Embryonic facial prominence (tissue), 1 donor: ENCODE measurements at regions not wholly inside any gene's neighbourhood (a gene's known extent, or its start where the extent isn't known, plus 50 kb on each side); places are given as distances from the start of the nearest gene placed in this dataset.
"Not testable (repeated sequence)": the region's sequence is repeated elsewhere in the genome, so short reads cannot be mapped to it uniquely, and the experiment has no call there.

Experiments
- DNase-seq: peaks from one replicate; pipeline ENCODE4 v3.0.0-alpha.2; 2016; ENCODE audit errors: extremely low spot score

DNA sequence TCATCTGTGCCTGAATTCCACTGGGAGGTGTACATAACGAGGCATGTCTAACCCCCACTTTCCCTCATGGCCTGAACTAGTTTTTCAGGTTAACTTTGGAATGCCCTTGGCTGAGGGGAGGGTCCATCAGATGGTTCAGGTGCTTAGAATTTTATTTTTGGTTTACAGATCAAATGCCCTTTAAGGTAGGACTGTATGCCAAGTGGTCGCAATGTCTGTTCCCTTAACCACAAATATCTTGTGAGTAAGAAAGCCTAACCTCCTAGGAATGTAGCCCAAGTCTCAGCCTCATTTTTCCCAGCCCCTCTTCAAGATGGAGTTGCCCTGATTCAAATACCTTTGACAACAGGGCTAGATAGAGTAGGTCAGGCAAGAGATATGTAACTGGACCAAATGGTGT is 78.4 kb downstream of the RNASET2 start:
- no peak for DNase-seq

DNA sequence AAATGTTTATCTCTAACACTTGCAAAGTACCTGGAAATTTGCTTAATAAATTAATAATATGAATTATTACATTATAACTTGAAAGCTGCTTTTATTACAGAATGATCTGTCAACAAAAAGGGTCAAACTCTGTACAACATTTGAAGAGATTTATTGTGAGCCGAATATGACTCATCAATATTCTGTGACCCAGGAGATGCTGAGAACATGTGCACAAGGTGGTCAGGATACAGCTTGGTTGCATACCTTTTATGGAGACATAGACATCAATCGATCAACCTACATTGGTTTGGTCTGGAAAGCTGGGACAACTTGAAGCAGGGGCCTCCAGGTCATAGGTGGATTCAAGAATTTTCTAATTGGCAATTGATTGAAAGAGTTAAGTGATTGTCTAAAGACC is 79.0 kb downstream of the RNASET2 start:
- no peak for DNase-seq

DNA sequence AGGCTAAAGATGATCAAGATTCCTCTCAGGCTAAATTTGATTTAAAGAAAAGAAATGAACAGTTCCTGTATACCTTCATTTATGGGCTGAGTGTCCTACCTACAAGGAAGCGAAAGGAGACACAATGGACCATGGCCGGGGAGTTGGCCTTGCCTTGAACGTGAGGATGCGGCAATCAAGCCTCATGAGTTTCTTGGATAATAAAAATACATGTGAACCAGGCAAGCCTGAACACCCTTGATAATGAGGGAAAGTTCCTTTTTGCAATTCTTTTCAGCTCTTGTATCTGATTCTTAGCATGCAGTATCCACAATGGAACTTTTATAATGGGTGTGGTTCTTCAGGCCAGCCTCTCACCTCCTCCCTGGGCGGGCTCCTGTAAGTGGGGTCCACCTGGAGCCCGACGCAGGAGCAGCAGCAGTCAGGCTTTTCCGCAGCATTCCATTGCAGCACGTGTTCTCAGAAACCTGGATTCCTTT is 83.8 kb downstream of the RNASET2 start:
- no peak for DNase-seq

DNA sequence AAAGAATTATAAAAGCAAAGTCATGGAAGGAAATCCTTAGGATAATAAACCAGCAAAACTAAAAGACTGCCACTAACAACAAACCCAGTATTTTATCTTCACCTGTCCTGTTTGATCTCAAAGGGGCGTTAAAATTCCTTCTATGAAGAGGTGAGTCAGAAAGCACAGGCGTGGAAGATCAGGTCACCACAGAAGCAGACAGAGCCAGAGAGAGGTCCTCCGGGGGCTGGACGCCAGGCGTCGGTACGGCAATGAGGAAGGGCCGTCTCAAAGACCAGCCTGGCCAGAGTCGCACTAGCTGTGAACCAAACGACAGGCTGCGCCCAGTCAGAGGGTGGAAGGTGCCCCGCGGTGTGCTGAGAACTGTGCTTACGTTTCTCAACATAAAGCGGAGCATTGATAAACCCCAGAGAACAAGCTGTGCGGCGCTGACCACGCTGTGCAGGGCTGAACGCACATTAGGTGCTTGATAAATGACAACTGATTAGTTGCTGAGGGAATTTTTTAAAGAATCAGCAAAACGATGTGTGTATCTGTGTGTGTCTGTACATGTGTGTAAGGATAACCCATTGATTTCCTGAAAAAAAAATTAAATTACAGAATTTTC is 85.6 kb downstream of the RNASET2 start:
- no peak for DNase-seq

DNA sequence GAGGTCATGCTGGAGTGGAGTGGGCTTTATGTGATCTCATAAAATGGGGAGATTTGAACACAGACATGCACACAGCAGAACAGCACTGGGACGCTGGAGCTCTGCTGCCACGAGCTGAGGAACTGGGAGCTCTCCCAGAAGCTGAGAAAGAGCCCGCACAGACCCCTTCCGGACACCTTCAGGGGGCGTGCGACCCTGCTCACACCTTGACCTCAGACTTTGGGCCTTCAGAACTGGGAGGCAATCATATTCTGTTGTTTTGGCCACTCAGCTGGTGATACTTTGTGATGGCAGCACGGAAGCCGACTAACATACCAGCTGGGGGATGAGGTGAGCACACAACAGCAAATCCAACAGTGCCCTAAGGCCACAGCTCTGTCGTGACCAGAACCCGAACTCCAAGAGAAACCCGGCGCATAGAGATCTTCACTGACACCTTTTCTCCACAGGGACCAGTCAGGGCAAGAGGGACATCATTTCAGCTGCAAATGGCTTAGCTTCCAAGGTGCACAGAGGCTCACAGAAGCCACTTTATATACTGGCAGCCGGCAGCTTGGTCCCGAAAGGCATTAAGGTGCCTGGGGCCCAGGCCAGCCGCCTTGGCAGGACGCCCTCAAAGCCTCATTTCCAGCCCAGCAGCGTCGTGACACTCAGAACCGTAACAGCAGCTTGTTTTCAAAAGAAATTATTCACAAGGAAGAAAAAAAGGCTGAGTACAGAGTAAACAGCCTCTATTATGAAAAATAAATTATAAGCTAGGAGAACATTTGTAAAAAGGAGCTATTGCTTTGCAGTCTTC is 89.3 kb downstream of the RNASET2 start:
- DNase-seq: no peak

DNA sequence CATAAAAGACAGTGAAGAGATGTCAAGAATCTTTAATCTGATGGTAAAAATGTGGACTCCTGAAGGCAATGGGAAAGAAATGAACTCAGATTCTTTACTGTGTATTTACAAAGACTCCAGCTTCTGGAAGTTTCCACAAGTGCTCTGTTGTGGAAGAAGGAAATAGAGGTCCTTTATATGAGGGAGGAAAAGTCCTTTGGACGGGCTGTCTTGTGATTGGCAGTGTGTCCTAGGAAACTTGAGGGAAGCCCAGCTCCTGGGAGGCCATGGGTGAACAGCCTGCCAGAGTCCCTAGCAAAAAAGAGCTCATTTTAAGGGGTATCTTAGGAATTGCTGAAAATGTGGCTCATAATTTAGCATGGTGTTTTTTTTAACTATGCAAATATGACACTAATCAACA is 92.0 kb downstream of the RNASET2 start:
- no peak for DNase-seq

DNA sequence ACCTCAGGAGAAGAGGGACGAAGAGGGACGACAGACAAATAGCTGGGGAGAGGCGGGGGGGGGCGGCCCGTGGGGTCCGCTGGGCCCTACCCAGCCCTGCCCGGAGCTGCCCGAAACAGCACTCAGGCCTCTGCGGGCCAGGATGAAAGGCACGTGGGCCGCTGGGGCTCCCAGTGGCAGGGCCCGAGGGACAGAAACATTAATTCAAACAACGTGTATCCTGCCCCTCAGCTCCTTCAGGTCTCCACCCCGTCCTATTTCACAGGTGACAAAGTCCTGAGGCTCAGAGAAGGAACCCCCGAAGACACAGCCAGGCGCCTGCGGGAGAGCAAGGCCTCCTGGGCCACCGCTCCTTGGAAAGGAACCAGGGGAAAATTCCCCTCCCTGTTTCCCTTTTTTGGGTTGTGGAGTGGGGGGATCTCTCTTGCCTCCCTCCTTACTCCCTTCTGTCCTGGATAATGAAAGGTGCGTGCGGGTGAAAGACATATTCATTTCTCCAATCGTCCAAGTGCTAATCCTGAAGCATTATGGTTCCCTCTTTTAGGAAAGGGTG is 93.3 kb downstream of the RNASET2 start:
- no peak for DNase-seq

DNA sequence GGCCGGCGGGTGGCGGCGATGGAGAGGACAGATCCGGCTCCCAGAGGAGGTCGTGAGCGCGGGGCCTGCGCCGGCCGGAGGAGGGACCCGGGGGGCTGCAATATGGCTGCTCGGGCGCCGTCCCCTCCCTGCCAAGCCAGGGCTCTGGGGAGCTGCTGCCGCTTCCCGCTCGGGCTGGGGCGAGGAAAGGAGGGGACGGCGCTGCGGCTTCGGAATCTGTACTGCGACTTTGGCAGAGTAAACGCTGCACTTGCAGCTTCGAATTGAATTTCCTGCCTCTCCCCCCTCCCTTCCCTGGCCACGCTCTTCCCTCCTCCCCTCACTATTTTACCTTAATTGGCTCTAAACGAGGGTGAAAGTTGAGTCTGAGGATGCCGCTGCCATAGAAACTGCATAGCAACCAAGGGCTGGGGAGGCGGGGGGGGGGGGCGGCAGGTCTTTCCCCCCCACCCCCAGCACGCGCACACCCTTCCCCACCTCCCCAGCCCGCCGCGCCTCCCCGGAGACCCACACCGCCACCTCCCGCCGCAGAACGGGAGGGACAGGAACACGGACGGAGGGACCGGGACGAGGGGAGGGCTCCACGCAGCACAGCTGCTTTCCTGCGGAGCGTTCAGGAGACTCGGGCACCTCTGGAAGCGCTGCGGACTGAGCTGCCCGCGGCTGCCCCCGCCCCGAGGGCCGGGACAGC is 93.9 kb downstream of the RNASET2 start:
- DNase-seq: no peak

DNA sequence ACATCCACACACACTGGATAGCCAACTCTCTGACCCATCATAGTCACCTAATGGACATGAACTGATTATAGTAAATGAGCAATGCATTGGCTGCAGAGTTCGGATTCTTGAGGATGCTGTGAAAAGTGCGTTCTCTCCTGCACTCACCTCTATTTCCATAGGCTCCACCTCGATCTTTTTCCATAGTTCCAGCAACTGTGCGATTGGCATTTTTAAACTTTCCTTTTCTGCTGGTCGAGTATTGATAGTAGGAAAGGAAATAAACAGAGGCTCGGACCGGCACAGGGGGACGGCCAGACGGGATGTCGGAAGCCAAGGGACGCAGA is 94.4 kb downstream of the RNASET2 start:
- no peak for DNase-seq

DNA sequence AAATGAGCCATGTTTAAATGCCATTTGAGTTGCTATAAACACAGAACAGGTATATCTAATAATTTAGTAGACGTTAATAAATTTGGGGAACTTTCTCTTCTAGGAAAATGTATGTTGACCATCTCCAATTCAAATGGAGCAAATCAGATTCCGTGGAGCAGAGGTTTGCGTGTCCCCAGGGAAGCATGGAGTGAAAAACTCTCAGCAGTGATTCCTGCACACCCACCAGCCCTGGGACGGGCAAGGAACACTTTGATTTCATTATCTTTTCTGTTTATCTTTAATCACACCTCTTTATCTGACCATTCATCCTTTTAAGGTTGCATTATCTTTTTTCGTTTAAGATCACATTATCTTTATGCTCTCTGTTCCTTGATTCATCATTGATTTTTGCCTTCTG is 95.0 kb downstream of the RNASET2 start:
- DNase-seq: no peak

DNA sequence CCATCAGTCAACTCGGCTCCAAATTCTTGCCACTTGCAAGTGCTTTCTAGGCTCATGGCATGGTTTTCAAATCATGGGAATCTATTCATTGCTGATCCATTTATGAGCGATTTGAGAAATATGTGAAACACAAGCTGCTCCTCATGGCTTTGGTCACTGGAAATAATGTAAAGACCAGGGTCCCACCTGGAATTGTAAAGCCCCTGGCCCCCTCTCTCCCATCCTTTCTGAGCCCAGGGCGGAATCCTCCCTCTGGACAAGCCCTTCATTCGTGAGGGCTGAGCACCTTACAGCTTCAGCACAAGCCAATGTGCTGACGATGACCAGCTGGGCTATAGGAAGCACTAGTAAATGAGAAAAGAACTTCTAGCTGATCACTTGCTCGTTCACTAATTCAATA is 96.0 kb downstream of the RNASET2 start:
- DNase-seq: no peak

DNA sequence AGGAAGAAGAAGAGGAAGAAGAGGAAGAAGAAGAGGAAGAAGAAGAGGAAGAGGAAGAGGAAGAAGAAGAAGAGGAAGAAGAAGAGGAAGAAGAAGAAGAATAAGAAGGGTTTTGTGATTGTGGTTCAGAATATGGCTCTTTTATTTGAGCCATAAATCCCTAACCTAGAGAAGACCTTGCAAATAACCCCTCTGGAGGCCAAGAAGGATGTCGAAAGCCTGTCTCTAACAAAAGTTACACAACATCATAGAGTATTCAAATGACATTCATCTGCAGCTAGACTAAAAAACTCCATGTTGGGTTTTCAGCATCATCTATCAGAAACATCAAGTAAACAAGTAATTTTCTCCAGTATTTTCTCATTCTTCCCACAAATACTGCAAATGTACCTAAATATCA is 100.9 kb downstream of the RNASET2 start:
- DNase-seq: no peak

DNA sequence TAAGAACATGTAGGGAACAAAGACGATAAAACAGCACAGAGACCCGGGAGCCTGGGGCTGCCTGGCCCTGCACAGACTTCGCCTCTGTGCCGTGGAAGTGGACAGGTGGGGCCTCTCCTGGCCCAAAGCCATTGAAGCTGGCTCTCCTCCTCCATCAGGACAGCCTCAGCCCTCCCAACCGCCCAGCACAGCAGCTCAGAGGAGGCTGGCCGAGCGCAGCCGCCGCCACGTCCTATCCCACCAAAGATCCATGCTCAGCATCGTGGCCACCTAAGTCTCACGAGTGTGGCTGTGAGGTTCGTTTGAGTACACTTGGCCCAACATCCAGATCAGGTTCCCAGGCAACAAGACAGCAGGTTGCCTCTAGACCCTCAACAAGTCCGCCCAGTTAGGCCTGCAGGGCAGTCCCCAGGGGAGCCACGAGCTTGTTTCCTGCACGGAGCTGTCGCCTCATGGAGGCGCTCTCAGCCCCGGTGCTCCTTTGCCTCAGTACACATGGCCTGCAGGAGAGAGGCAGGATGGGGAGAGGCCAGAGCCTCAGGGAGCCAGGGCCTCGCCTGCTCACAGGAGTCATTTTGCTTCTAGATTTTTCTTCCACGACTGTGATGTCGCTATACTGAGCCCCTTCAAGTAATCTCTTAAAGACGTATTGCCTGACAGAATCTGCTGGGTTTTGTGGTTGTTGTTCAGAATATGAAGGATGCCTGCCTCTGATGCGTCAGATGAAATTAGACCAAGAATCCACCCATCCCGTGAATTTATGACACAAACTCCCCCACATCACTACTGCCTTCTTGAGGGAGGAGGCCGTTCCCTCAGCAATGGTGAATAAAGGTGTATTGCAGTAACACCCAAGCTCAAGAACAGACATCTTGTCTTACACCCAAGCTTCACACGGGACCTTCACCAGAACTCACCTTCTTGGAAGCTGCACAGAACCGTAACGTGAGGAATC is 102.7 kb downstream of the RNASET2 start:
- no peak for DNase-seq

DNA sequence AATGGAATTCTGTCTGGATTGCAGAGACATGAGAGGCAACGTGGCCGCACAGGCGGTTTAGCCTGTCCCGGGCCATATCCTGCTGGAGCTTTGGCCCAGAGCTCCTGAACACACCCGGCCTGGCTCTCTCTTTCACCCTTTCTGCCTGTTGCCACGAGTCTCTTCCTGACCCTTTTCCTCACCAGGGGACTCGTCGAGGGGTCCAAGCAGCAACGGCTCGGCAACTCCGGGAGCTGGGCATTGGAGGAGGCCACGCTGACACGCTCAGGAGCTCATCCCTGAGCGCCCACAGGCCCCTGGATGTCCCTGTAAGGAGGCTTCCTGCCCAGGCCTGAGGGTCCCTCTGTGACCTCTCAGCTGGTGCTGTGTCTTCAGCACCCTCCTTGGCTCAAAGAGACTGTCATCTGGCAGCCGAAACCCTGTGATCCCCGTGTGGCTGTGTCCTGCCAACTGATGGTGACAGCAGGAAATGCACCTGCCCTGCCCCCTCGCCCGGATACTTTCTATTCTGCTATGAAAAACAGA is 103.8 kb downstream of the RNASET2 start:
- no peak for DNase-seq

DNA sequence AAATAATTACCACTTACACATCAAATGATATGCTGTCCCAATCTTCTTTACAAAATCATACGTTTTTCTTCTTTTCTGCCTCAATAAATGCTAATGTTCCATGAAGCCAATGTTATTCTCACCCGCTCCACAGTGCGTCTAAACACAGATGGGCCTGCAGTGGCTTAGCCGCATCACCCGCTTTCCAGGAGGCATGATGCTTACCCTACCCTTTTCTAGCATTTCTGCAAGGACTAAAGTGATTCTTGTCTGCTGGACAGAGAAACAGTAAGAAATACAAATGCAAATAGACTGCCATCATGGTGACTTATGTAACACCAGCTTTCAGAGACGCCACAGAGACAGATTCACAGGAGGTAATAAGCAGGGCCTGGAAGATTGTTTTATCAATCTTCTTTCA is 104.4 kb downstream of the RNASET2 start:
- DNase-seq: no peak

DNA sequence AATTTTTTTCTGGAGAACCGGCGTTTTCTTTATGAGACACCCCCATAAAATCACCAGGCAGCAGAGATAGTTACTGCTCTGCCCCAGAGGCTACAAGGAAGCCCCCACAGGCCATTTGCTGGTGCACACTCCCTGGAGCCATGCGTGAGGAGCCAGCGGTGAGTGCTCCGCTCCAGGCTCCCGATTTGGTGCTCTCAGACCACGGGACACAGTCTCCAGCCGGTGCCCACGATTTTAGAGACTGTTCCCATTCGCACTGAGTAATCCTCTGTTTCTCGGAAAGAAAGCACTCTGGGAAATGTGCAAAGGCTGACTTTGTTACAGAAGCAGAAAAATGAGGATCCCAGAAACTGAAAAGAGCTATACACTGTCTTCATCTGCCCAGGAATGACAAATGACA is 104.9 kb downstream of the RNASET2 start:
- no peak for DNase-seq

DNA sequence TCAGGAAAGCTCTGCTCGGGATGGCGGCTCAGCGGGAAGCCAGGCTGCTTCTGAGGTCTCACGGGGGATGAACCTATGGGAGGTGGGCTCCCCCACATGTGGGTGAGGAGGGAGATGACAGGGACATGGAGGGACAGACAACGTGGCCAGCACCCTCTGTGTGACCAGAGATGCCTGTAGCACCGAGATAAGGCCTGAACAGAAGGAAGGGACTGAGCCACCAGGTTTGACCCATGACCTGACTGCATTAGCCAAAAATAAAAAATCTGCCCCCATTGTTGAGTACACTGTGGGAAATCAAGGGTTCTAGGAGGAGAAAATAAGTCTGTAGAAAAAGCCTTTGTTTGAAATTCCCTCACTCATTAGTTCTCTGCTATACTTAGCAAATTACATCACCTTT is 105.7 kb downstream of the RNASET2 start:
- no peak for DNase-seq

DNA sequence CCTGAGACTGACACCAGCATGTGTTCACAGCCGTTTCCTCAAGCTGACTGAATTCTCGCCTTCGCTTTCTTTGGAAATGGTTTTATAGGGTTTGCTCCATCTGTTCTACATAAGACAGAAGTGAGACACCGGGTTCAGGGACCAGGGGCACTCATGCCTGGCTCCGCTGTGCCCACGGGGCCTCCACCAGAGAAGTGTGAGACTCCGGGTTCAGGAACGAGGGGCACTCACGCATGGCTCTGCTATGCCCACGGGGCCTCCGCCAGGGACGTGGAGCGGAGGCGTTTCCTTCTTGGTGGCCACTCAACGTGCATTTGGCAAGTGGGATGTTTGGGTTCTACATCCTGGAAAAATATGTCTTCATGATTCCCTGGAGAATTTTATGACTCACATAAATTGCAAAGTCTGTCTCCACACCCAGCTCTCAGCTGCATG is 106.6 kb downstream of the RNASET2 start:
- DNase-seq: no peak

DNA sequence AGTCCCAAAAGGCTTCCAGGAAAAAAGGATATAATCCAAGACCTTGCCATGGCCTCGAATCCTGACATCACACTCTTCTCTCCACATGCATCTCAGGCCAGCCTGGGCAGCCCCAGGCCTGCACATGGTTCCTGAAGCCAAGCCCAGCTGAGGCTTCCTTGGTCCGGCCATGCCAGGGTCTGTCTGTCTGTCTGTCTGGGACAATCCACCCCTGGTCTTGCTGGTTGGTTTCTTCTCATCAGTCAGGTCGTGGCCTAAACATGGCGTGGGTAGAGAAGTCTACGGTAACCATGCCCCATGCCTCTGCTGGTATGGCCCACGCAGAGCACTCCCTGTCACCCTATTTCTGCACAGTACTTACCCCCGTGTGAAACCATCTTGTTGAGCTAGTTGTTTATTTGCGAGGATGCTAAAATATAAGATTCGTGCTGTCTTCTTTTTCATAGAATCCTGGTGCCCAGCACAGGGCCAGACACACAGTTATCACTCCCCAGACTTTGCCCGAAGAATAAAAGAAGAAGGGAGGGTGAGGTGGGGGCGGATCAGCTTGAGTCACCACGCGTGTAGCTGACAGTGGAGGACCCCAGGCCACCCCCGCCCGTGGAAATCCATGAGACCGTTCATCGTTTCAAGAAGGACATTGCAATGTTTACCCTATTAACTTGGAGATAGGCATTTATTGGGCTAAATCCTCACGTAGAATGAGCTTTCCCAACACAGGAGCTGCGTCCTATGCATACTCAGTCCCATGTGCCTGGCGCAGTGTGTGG is 107.2 kb downstream of the RNASET2 start:
- no peak for DNase-seq

DNA sequence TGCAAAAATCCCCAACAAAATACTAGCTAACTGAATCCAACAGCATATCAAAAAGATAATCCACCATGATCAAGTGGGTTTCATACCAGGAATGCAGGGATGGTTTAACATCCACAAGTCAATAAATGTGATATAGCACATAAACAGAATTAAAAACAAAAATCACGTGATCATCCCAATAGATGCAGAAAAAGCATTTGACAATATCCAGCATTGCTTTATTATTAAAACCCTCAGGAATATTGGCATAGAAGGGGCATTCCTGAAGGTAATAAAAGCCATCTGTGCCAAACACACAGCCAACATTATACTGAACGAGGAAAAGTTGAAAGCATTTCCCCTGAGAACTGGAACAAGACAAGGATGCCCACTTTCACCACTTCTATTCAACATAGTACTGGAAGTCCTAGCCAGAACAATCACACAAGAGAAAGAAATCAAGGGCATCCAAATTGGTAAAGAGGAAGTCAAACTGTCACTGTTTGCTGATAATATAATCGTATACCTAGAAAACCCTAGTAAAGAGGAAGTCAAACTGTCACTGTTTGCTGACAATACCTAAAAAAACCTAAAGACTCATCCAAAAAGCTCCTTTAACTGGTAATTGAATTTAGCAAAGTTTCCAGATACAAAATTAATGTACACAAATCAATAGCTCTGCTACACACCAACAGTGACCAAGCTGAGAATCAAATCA is 109.8 kb downstream of the RNASET2 start:
- not testable (repeated sequence) for DNase-seq
